NT2/D1 (cell line): ENCODE measurements at regions not wholly inside any gene's neighbourhood (a gene's known extent, or its start where the extent isn't known, plus 50 kb on each side); places are given as distances from the start of the nearest gene placed in this dataset.

Experiments used
- SUZ12 ChIP-seq: IDR thresholded peaks from 2 replicates; pipeline ENCODE4 v1.6.1; 2011; ENCODE audit not compliant: insufficient read length, insufficient read depth; ENCODE audit errors: extremely low read depth
- YY1 ChIP-seq: IDR thresholded peaks from 2 replicates; pipeline ENCODE4 v1.6.1; 2011; ENCODE audit not compliant: insufficient read length, insufficient read depth

DNA sequence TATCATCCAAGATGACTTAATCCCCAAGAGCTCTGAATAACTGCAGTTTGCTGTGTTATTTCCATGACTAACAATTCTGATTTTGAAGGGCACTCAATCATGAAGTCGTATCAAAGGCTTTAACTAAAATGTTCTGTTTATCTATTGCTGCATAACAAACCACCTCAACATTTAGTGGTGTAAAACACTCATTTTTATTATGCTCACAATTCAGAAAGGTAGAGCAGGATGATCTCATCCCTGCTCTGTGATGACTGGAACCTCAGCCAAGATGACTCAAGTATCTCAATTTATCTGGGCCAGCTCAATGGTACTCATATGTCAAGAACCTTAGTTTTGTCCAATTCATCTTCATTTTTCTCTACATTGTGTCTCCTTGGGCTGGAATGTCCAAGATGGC lies 451.1 kb downstream of the PPARGC1A start:
- TF ChIP-seq YY1 (no peak), SUZ12 (no peak)
